Immature natural killer cell (primary cell): ENCODE measurements at regions not wholly inside any gene's neighbourhood (a gene's known extent, or its start where the extent isn't known, plus 50 kb on each side); places are given as distances from the start of the nearest gene placed in this dataset.
"Not testable (repeated sequence)": the region's sequence is repeated elsewhere in the genome, so short reads cannot be mapped to it uniquely, and the experiment has no call there.

Experiments used
- DNase-seq, 3 donors: peaks; one replicate each; pipeline ENCODE4 v3.0.0; 2022; ENCODE audit warnings: mixed read lengths in 1 of 3
- H3K27ac Mint-ChIP-seq, 6 donors: one replicate each; pipeline ENCODE4 v1.8.0; 2020; ENCODE audit warnings: mixed read lengths in 6 of 6, mild to moderate bottlenecking in 5 of 6, inconsistent platforms in 4 of 6, moderate library complexity in 3 of 6
- H3K27me3 Mint-ChIP-seq, 3 donors: one replicate each; pipeline ENCODE4 v1.8.0; 2020 to 2021; ENCODE audit warnings: low read depth in 3 of 3, mild to moderate bottlenecking in 3 of 3, mixed read lengths in 3 of 3, moderate library complexity in 3 of 3, inconsistent platforms in 1 of 3
- H3K36me3 Mint-ChIP-seq, 3 donors: one replicate each; pipeline ENCODE4 v1.8.0; 2020; ENCODE audit warnings: mixed read lengths in 3 of 3, inconsistent platforms in 2 of 3, mild to moderate bottlenecking in 2 of 3
- H3K4me1 Mint-ChIP-seq, 2 donors: one replicate each; pipeline ENCODE4 v1.8.0; 2020; ENCODE audit warnings: inconsistent platforms in 2 of 2, mild to moderate bottlenecking in 2 of 2, mixed read lengths in 2 of 2, moderate library complexity in 1 of 2
- H3K4me3 Mint-ChIP-seq, 5 donors: one replicate each; pipeline ENCODE4 v1.8.0; 2020; ENCODE audit warnings: mild to moderate bottlenecking in 5 of 5, mixed read lengths in 5 of 5, inconsistent platforms in 3 of 5, moderate library complexity in 3 of 5
- H3K9me3 Mint-ChIP-seq, 6 donors: one replicate each; pipeline ENCODE4 v1.8.0; 2020; ENCODE audit warnings: mild to moderate bottlenecking in 6 of 6, mixed read lengths in 6 of 6, inconsistent platforms in 4 of 6, moderate library complexity in 3 of 6

- H3K27me3 Mint-ChIP-seq, result no peaks in the 10 kb centered on the region
- peaks cover 5 to 55% (median 29%) of the 10 kb centered on the region in 6 donors for H3K9me3 Mint-ChIP-seq
- no peaks in the 10 kb centered on the region for H3K4me1 Mint-ChIP-seq
- no peak overlapping the region for H3K27ac Mint-ChIP-seq
- H3K4me3 Mint-ChIP-seq, result no peak overlapping the region
- no peaks in the 10 kb centered on the region for H3K36me3 Mint-ChIP-seq
- no peak for DNase-seq
These were observed 134.1 kb downstream of the GASK1B start for GRCh38 chr4:158038718-158039117.

DNA sequence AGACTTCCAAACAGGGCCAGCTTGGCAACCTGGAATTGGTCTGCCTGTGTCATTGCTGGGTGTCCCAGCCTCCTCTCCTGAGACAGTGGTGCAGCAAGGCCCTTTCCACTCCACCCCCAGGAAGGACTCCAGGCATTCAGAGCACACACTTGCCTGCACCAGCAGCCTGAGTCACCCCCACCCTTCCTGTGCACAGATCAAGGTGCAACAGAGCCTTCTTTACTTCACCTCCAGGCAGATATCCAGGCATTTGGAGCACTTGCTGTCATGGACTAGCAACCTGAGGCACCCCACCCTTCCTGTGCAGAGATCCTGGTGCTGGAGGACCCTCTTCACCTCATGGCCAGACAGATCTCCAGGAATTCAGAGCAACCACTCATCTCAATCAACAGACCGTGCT, 135.8 kb downstream of the GASK1B start:
- H3K27me3 Mint-ChIP-seq, result no peaks in the 10 kb centered on the region
- no peak for DNase-seq
- H3K36me3 Mint-ChIP-seq, result no peaks in the 10 kb centered on the region
- H3K9me3 Mint-ChIP-seq, result peaks cover 8 to 49% (median 25%) of the 10 kb centered on the region in 6 donors
- no peaks in the 10 kb centered on the region for H3K4me1 Mint-ChIP-seq
- H3K4me3 Mint-ChIP-seq, result no peak overlapping the region
- H3K27ac Mint-ChIP-seq, result no peak overlapping the region

DNA sequence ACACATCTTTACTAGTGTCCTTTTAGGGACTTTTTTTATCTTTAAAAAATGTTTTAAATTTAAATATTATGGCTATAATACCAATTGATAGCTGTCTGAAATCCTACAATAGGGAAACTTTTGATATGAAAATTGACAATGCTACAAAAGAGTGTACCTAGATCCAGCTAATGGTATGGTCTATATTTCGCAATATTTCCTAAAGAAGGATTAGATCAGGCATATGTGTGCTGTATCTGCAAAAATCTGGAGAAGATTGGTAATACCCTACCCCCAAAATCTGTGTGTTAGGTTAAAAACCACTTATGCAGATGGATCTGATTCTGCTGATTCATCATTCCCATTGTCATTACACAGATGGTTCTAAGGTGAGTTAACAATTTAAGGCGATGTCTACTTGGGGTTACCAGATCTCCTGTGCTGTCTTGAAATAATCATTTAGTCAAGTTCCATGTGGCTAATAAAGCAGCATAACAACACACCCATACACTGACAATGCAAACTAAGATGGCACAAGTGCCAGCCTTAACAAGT, 137.1 kb downstream of the GASK1B start:
- Mint-ChIP-seq H3K4me1 (no peaks in the 10 kb centered on the region), H3K4me3 (no peak overlapping the region), H3K27me3 (no peaks in the 10 kb centered on the region), H3K9me3 (peaks cover 9 to 36% (median 17%) of the 10 kb centered on the region in 6 donors), H3K36me3 (no peaks in the 10 kb centered on the region), H3K27ac (no peak overlapping the region)
- no peak for DNase-seq

GRCh38 chr4:158033416-158034120, 139.3 kb downstream of the GASK1B start:
- no peaks in the 10 kb centered on the region for H3K36me3 Mint-ChIP-seq
- H3K4me1 Mint-ChIP-seq, result no peaks in the 10 kb centered on the region
- no peak overlapping the region for H3K27ac Mint-ChIP-seq
- peaks cover 7 to 35% (median 13%) of the 10 kb centered on the region in 6 donors for H3K9me3 Mint-ChIP-seq
- DNase-seq, result no peak
- no peak overlapping the region for H3K4me3 Mint-ChIP-seq
- H3K27me3 Mint-ChIP-seq, result no peaks in the 10 kb centered on the region

GRCh38 chr4:158032733-158033415, 140.0 kb downstream of the GASK1B start:
- H3K4me1 Mint-ChIP-seq, result no peaks in the 10 kb centered on the region
- no peak overlapping the region for H3K4me3 Mint-ChIP-seq
- H3K9me3 Mint-ChIP-seq, result peaks cover 4 to 42% (median 13%) of the 10 kb centered on the region in 6 donors
- no peaks in the 10 kb centered on the region for H3K27me3 Mint-ChIP-seq
- H3K36me3 Mint-ChIP-seq, result no peaks in the 10 kb centered on the region
- H3K27ac Mint-ChIP-seq, result no peak overlapping the region
- no peak for DNase-seq

DNA sequence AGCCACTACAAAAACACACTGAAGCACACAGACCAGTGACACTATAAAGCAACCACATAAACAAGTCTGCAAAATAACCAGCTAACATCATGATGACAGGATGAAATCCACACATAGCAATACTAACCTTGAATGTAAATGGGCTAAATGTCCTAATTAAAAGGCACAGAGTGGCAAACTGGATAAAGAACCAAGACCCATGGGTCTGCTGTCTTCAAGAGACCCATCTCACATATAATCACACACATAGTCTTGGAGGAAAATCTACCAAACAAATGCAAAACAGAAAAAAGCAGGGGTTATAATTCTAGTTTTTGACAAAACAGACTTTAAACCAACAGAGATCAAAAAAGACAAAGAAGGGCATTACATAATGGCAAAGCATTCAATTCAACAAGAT, 144.4 kb downstream of the GASK1B start:
- not testable (repeated sequence) for H3K27me3 Mint-ChIP-seq, H3K27ac Mint-ChIP-seq, DNase-seq, H3K4me3 Mint-ChIP-seq, H3K36me3 Mint-ChIP-seq, H3K4me1 Mint-ChIP-seq
- H3K9me3 Mint-ChIP-seq, result peaks cover 4 to 44% (median 16%) of the 10 kb centered on the region in 6 donors

GRCh38 chr4:158025131-158025530, 147.7 kb downstream of the GASK1B start:
- H3K9me3 Mint-ChIP-seq, result peaks cover 4 to 39% (median 19%) of the 10 kb centered on the region in 6 donors
- no peak for DNase-seq
- H3K4me1 Mint-ChIP-seq, result no peaks in the 10 kb centered on the region
- no peak overlapping the region for H3K27ac Mint-ChIP-seq
- no peaks in the 10 kb centered on the region for H3K27me3 Mint-ChIP-seq
- H3K36me3 Mint-ChIP-seq, result no peaks in the 10 kb centered on the region
- H3K4me3 Mint-ChIP-seq, result no peak overlapping the region

DNA sequence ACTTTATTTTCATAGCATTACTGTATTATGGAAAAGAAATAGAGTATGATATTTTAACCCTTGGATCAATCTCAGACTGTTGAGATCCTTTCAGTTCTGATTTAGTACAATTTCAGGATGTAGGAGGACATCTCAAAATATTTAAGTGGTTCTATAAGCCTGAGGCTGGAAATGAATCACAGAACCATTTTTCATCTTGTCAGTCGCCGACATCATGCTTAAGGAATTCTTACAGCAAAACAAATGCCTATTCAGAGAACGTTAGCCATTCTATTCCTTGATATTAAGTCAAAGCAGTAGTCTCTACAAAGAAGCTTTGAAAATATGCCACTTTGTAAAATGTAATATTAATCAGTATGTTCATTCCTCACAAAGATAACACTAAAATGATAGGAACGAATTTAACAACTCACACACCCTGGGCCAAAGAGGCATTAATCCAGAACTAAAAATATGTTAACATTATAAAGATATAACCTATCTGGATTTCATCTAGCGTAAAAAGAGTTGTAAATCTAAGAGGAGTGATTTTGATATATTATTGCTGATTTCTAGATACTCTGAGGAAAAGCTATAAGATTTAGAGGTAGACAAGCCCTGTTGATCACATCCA, 152.0 kb downstream of the GASK1B start:
- Mint-ChIP-seq H3K36me3 (no peaks in the 10 kb centered on the region), H3K4me3 (no peak overlapping the region), H3K9me3 (peaks cover 0 to 14% (median 10%) of the 10 kb centered on the region in 6 donors), H3K4me1 (no peaks in the 10 kb centered on the region), H3K27ac (no peak overlapping the region), H3K27me3 (no peaks in the 10 kb centered on the region)
- no peak for DNase-seq

GRCh38 chr4:158020176-158020575, 152.6 kb downstream of the GASK1B start:
- no peaks in the 10 kb centered on the region for H3K4me1 Mint-ChIP-seq
- H3K4me3 Mint-ChIP-seq, result no peak overlapping the region
- no peaks in the 10 kb centered on the region for H3K36me3 Mint-ChIP-seq
- H3K27me3 Mint-ChIP-seq, result no peaks in the 10 kb centered on the region
- no peak overlapping the region for H3K27ac Mint-ChIP-seq
- H3K9me3 Mint-ChIP-seq, result peaks cover 0 to 12% (median 7%) of the 10 kb centered on the region in 6 donors
- no peak for DNase-seq

DNA sequence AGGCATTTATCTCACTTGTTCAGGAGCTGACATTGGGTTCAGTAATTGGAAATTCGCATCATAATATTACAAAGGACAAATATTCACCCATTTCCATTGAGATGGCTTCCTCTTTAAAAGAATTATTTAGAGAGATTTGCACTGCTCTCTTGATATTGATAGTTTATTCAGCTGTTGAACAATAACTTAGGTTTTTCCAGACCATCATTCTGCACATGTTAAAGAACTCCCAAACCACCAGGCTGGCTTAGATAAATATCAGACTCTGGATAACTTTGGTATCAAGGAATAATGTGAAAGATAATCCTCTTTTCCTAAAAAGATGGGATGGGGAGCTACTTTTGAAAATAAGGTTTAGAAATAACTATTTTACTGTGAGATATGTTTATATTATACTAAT, 154.0 kb downstream of the GASK1B start:
- H3K9me3 Mint-ChIP-seq, result peaks cover 0 to 8% (median 2%) of the 10 kb centered on the region in 6 donors
- H3K4me3 Mint-ChIP-seq, result no peak overlapping the region
- H3K36me3 Mint-ChIP-seq, result no peaks in the 10 kb centered on the region
- no peak for DNase-seq
- H3K27me3 Mint-ChIP-seq, result no peaks in the 10 kb centered on the region
- no peak overlapping the region for H3K27ac Mint-ChIP-seq
- H3K4me1 Mint-ChIP-seq, result no peaks in the 10 kb centered on the region

- H3K9me3 Mint-ChIP-seq, result peaks cover 0 to 8% (median 2%) of the 10 kb centered on the region in 6 donors
- H3K4me3 Mint-ChIP-seq, result no peak overlapping the region
- DNase-seq, result no peak
- H3K36me3 Mint-ChIP-seq, result no peaks in the 10 kb centered on the region
- H3K27ac Mint-ChIP-seq, result no peak overlapping the region
- H3K27me3 Mint-ChIP-seq, result no peaks in the 10 kb centered on the region
- H3K4me1 Mint-ChIP-seq, result no peaks in the 10 kb centered on the region
These were observed 154.5 kb downstream of the GASK1B start for GRCh38 chr4:158018221-158018830.

GRCh38 chr4:158016511-158016910, 156.3 kb downstream of the GASK1B start:
- Mint-ChIP-seq H3K4me1 (no peaks in the 10 kb centered on the region), H3K27ac (no peak overlapping the region), H3K9me3 (peaks cover 0 to 7% (median 2%) of the 10 kb centered on the region in 6 donors), H3K27me3 (no peaks in the 10 kb centered on the region), H3K36me3 (no peaks in the 10 kb centered on the region), H3K4me3 (no peak overlapping the region)
- DNase-seq, result no peak

- peaks cover 0 to 8% (median 3%) of the 10 kb centered on the region in 6 donors for H3K9me3 Mint-ChIP-seq
- H3K4me3 Mint-ChIP-seq, result no peak overlapping the region
These were observed 157.6 kb downstream of the GASK1B start for GRCh38 chr4:158015241-158015640.

GRCh38 chr4:158013858-158014257, 159.0 kb downstream of the GASK1B start:
- Mint-ChIP-seq H3K4me3 (no peak overlapping the region), H3K9me3 (peaks cover 0 to 6% (median 3%) of the 10 kb centered on the region in 6 donors)

More at GRCh38 chr4:158015241-158015640, 157.6 kb downstream of the GASK1B start:
- peaks cover 0 to 2% (median 0%) of the 10 kb centered on the region in 3 donors for H3K27me3 Mint-ChIP-seq
- H3K36me3 Mint-ChIP-seq, result no peaks in the 10 kb centered on the region
- no peaks in the 10 kb centered on the region for H3K4me1 Mint-ChIP-seq
- DNase-seq, result no peak
- H3K27ac Mint-ChIP-seq, result no peak overlapping the region

More at GRCh38 chr4:158013858-158014257, 159.0 kb downstream of the GASK1B start:
- Mint-ChIP-seq H3K4me1 (no peaks in the 10 kb centered on the region), H3K27ac (no peak overlapping the region), H3K36me3 (no peaks in the 10 kb centered on the region), H3K27me3 (peaks cover 0 to 2% (median 0%) of the 10 kb centered on the region in 3 donors)
- DNase-seq, result no peak
